ENCODE measurements at regions not wholly inside any gene's neighbourhood (a gene's known extent, or its start where the extent isn't known, plus 50 kb on each side); places are given as distances from the start of the nearest gene placed in this dataset.

DNA sequence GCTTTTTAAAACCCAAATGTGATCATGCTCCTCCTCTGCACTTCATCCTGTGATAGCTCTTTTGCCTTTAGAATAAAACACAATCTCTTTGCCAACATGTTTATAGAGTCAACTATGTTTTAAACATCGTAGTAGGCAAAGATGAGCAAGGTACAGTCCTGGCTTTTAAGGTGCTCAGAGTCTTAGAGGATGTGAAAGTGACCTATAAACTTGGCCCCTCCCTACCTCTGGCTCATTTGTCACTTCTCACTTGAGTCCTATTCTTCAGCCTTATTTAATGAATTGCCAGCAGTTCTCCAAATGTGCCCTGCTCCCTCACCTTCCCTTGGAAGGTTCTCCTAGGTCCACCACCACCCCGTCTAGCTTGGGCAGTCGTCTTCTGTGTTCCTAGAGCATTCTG lies 617.0 kb upstream of the NR5A2 start:
- no peak for DNase-seq (ENCODE audit: low spot score)
- Histone ChIP-seq H3K36me3 (no peaks in the 10 kb centered on the region), H3K27me3 (no peaks in the 10 kb centered on the region), H3K4me1 (no peaks in the 10 kb centered on the region), H3K4me3 (no peak overlapping the region), H3K9me3 (peaks cover 0 to 3% of the 10 kb centered on the region in 2 donors), H3K27ac (no peak overlapping the region)
- TF ChIP-seq CTCF (IDR thresholded peaks at IDR 0.05), result no peak

DNA sequence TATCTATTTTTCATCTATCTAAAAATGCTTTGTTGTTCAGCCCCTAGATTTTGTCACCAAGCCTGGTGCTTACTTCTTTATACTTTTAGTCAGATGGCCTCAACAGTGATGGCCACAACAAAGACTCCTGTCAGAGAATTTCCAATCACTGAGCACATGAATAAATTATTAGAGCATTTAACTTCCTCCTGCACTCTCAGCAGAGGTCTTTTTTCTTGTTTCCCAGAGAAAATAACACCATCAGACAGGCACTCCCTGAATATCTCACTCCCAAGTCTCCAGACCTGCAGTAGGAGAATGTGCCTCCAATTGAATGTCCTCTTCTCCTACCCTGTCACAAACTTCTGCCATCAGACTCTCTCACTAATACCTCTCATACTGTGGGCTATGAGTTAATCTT lies 616.0 kb upstream of the NR5A2 start:
- H3K27ac ChIP-seq, result no peak overlapping the region
- no peaks in the 10 kb centered on the region for H3K36me3 ChIP-seq
- peaks cover 0 to 12% of the 10 kb centered on the region in 2 donors for H3K9me3 ChIP-seq
- no peak for DNase-seq (ENCODE audit: low spot score)
- H3K27me3 ChIP-seq, result no peaks in the 10 kb centered on the region
- no peak overlapping the region for H3K4me3 ChIP-seq
- no peak for TF ChIP-seq CTCF (IDR thresholded peaks at IDR 0.05)
- H3K4me1 ChIP-seq, result no peaks in the 10 kb centered on the region

DNA sequence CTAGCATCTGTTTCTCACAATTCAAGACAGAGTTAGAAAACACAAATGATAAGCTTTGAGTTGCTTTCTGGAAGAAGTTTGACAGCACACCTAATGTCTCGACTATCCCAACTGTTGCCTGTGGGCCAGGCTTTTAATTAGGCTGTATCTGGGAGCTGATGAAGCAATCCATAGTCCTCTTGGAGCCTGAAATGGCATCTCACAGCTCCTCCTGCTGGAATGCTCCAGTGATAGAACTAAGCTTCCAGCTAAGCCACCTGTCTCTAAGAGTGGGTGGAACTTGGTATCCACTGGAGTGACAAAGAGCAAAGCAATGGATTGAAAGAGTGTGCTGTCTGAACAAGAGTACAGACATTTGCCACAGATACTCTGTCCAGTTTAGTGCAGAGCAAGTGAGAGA lies 605.3 kb upstream of the NR5A2 start:
- Histone ChIP-seq H3K4me3 (no peak overlapping the region), H3K27ac (no peak overlapping the region), H3K4me1 (no peaks in the 10 kb centered on the region), H3K27me3 (no peaks in the 10 kb centered on the region), H3K9me3 (peaks cover 0 to 6% of the 10 kb centered on the region in 2 donors), H3K36me3 (no peaks in the 10 kb centered on the region)
- TF ChIP-seq CTCF (IDR thresholded peaks at IDR 0.05), result no peak
- DNase-seq (ENCODE audit: low spot score), result no peak

DNA sequence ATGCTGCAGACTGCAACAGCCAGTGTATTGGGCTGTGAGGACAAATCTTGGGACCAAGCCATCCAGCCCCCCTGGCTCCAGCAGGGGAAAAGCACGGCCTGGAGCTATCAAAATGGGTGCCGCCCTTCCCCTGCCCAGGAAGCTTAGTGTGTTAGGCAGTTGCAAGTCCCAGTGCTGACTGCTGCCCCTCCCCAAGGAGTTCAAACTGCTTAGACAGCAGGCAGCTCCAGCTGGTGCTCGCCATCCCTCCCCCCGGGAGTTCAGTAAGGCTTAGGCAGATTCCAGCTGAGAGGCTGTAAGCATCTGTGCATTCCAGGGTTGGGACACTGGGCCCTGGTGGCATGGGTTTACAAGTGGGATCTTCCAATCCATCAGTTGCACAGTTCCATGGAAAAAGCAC lies 579.6 kb upstream of the NR5A2 start:
- H3K27me3 ChIP-seq, result no peaks in the 10 kb centered on the region
- H3K4me1 ChIP-seq, result no peaks in the 10 kb centered on the region
- peaks cover 0 to 3% of the 10 kb centered on the region in 2 donors for H3K9me3 ChIP-seq
- no peak for TF ChIP-seq CTCF (IDR thresholded peaks at IDR 0.05)
- H3K27ac ChIP-seq, result no peak overlapping the region
- H3K36me3 ChIP-seq, result no peaks in the 10 kb centered on the region
- H3K4me3 ChIP-seq, result no peak overlapping the region
- DNase-seq (ENCODE audit: low spot score), result no peak

DNA sequence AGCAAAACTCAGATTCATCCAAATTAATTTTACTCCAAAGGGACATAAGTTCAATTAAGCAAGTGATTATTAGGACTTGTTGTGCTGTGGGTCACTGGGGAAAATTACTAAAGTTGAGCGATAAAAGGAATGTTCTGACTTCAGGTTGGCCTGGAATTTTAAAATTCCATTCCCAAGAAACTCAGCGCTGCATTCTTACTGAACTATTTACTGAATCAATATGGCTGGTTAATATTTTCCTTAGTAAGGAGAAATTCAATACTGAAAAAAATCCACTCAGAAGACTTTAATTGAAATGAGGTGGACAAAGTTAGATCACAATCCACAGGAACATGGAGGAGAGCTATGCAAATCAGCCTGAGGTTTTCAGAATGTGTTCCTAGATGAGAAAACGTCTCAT lies 578.9 kb upstream of the NR5A2 start:
- TF ChIP-seq CTCF (IDR thresholded peaks at IDR 0.05), result no peak
- Histone ChIP-seq H3K27ac (no peak overlapping the region), H3K9me3 (peaks cover 0 to 3% of the 10 kb centered on the region in 2 donors), H3K4me3 (no peak overlapping the region), H3K36me3 (no peaks in the 10 kb centered on the region), H3K4me1 (no peaks in the 10 kb centered on the region), H3K27me3 (no peaks in the 10 kb centered on the region)
- no peak for DNase-seq (ENCODE audit: low spot score)

DNA sequence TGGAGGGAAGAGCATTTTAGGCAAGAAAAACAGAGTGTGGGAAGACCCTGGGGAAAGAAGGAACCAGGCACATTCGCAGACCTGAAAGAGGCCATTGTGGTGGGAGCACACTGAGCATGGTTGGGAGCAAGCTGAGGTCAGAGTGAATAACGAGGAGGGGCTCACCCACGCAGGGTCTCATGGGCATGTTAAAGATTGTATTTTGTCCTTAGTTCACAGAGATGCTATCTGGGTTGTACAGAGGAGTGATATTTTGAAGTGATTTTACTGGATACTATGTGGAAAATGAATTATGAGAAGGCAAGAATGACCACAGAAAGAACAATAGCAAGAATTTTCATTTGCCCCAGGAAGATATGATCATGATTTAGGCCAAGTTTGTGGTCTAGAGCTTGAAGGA lies 578.3 kb upstream of the NR5A2 start:
- H3K27ac ChIP-seq, result no peak overlapping the region
- H3K9me3 ChIP-seq, result peaks cover 0 to 3% of the 10 kb centered on the region in 2 donors
- H3K4me3 ChIP-seq, result no peak overlapping the region
- TF ChIP-seq CTCF (IDR thresholded peaks at IDR 0.05), result no peak
- no peaks in the 10 kb centered on the region for H3K36me3 ChIP-seq
- no peaks in the 10 kb centered on the region for H3K27me3 ChIP-seq
- DNase-seq (ENCODE audit: low spot score), result no peak
- H3K4me1 ChIP-seq, result no peaks in the 10 kb centered on the region

Data from right atrium auricular region (tissue), 2 donors.